RWPE2 (cell line): ENCODE measurements at regions not wholly inside any gene's neighbourhood (a gene's known extent, or its start where the extent isn't known, plus 50 kb on each side); places are given as distances from the start of the nearest gene placed in this dataset.

Experiments used
- ATAC-seq: fragments of 200-7000 bp; cut with Tn5 transposase; 3 replicates; pipeline ENCODE4 v1.9.1; 2021; ENCODE audit warnings: low read depth
- DNase-seq: peaks from one replicate; pipeline ENCODE4 v3.0.0-alpha.2; 2020; ENCODE audit warnings: low spot score
- H3K27ac ChIP-seq: fragments of 450-650 bp; 2 replicates; pipeline ENCODE4 v1.5.1; 2017; ENCODE audit warnings: mild to moderate bottlenecking; ENCODE audit not compliant: poor library complexity, severe bottlenecking
- H3K27me3 ChIP-seq: fragments of 250-450 bp; sonication (Bioruptor Pico); 2 replicates; pipeline ENCODE4 v1.5.1; 2021; ENCODE audit warnings: mild to moderate bottlenecking, moderate library complexity; ENCODE audit not compliant: insufficient read depth, poor library complexity, severe bottlenecking
- H3K36me3 ChIP-seq: fragments of 250-450 bp; sonication (Bioruptor Pico); 2 replicates; pipeline ENCODE4 v1.5.1; 2020; ENCODE audit warnings: low read depth, mild to moderate bottlenecking, moderate library complexity
- H3K4me1 ChIP-seq: fragments of 250-450 bp; sonication (Bioruptor Pico); 2 replicates; pipeline ENCODE4 v1.5.1; 2021; ENCODE audit warnings: mild to moderate bottlenecking, moderate library complexity; ENCODE audit not compliant: insufficient read depth, poor library complexity, severe bottlenecking
- H3K4me3 ChIP-seq: fragments of 250-450 bp; sonication (Bioruptor Pico); 2 replicates; pipeline ENCODE4 v1.5.1; 2021; ENCODE audit warnings: mild to moderate bottlenecking, moderate library complexity; ENCODE audit not compliant: severe bottlenecking
- H3K9me3 ChIP-seq: fragments of 250-450 bp; sonication (Bioruptor Pico); 2 replicates; pipeline ENCODE4 v1.5.1; 2021; ENCODE audit warnings: mild to moderate bottlenecking, moderate library complexity; ENCODE audit not compliant: severe bottlenecking
- TF ChIP-seq, protein P1 (sequence below): fragments of 450-650 bp; IDR thresholded peaks from one replicate; pipeline ENCODE4 v1.5.1; 2017; ENCODE audit warnings: mild to moderate bottlenecking, moderate library complexity; ENCODE audit not compliant: poor library complexity, severe bottlenecking

- Histone ChIP-seq H3K4me3 (no peak overlapping the region), H3K27ac (no peak overlapping the region), H3K36me3 (peaks cover 12% of the 10 kb centered on the region; the same call in 1 of the 2 replicates), H3K4me1 (peaks cover 2% of the 10 kb centered on the region), H3K9me3 (no peaks in the 10 kb centered on the region), H3K27me3 (no peaks in the 10 kb centered on the region)
- TF ChIP-seq, protein P1, sequence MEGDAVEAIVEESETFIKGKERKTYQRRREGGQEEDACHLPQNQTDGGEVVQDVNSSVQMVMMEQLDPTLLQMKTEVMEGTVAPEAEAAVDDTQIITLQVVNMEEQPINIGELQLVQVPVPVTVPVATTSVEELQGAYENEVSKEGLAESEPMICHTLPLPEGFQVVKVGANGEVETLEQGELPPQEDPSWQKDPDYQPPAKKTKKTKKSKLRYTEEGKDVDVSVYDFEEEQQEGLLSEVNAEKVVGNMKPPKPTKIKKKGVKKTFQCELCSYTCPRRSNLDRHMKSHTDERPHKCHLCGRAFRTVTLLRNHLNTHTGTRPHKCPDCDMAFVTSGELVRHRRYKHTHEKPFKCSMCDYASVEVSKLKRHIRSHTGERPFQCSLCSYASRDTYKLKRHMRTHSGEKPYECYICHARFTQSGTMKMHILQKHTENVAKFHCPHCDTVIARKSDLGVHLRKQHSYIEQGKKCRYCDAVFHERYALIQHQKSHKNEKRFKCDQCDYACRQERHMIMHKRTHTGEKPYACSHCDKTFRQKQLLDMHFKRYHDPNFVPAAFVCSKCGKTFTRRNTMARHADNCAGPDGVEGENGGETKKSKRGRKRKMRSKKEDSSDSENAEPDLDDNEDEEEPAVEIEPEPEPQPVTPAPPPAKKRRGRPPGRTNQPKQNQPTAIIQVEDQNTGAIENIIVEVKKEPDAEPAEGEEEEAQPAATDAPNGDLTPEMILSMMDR = no peak
- DNase-seq (no peak), ATAC-seq (no peak)
Measured at GRCh38 chr9:547314-547713, 294.2 kb upstream of the DMRT1 start.

- H3K27me3 ChIP-seq = no peaks in the 10 kb centered on the region
- peaks cover 6% of the 10 kb centered on the region for H3K4me1 ChIP-seq
- TF ChIP-seq, protein P1 = no peak
- no peak overlapping the region for H3K27ac ChIP-seq
- ATAC-seq (no peak), DNase-seq (no peak)
- H3K9me3 ChIP-seq = no peaks in the 10 kb centered on the region
- H3K36me3 ChIP-seq = peaks cover 9% of the 10 kb centered on the region
- H3K4me3 ChIP-seq = no peak overlapping the region
Measured at GRCh38 chr9:549455-549997, 292.0 kb upstream of the DMRT1 start.

GRCh38 chr9:550333-550732 lies 291.2 kb upstream of the DMRT1 start:
- Histone ChIP-seq H3K27ac (no peak overlapping the region), H3K4me1 (peaks cover 14% of the 10 kb centered on the region), H3K36me3 (peaks cover 9% of the 10 kb centered on the region), H3K27me3 (no peaks in the 10 kb centered on the region), H3K4me3 (no peak overlapping the region), H3K9me3 (no peaks in the 10 kb centered on the region)
- DNase-seq (no peak), ATAC-seq (no peak)
- TF ChIP-seq, protein P1 = no peak

GRCh38 chr9:551986-552929 lies 289.2 kb upstream of the DMRT1 start:
- ATAC-seq = peak; percentile 31; the same call in 1 of the 3 replicates
- no peaks in the 10 kb centered on the region for H3K27me3 ChIP-seq

More at GRCh38 chr9:551986-552929, 289.2 kb upstream of the DMRT1 start:
- peaks cover 27% of the 10 kb centered on the region for H3K4me1 ChIP-seq
- TF ChIP-seq, protein P1 = no peak
- DNase-seq = no peak
- no peak overlapping the region for H3K4me3 ChIP-seq
- no peaks in the 10 kb centered on the region for H3K9me3 ChIP-seq
- H3K36me3 ChIP-seq = peaks cover 9% of the 10 kb centered on the region
- H3K27ac ChIP-seq = no peak overlapping the region
